Muscle of back (tissue), 3 donors: ENCODE measurements at regions not wholly inside any gene's neighbourhood (a gene's known extent, or its start where the extent isn't known, plus 50 kb on each side); places are given as distances from the start of the nearest gene placed in this dataset.
"Not testable (repeated sequence)": the region's sequence is repeated elsewhere in the genome, so short reads cannot be mapped to it uniquely, and the experiment has no call there.

Experiments used
- DNase-seq, 3 donors: peaks; one replicate each; pipeline versions ENCODE4 v3.0.0 to v3.0.0-alpha.2; 2013

GRCh38 chrX:52585892-52586291 lies 68.8 kb downstream of the SSX7 start:
- no peak for DNase-seq

GRCh38 chrX:52577464-52578173 lies 60.8 kb upstream of the XAGE1B start:
- no peak for DNase-seq

- no peak for DNase-seq
Observed at GRCh38 chrX:52576946-52577345, 60.1 kb upstream of the XAGE1B start.

GRCh38 chrX:52576474-52576873 lies 59.6 kb upstream of the XAGE1B start:
- no peak for DNase-seq

- DNase-seq, result peak; percentile 25 to 53 (median 28)
Observed at GRCh38 chrX:52574416-52575275, 57.8 kb upstream of the XAGE1B start.

GRCh38 chrX:52568146-52568545 lies 51.3 kb upstream of the XAGE1B start:
- DNase-seq, result not testable (repeated sequence)
